LNCAP (cell line): ENCODE measurements at regions not wholly inside any gene's neighbourhood (a gene's known extent, or its start where the extent isn't known, plus 50 kb on each side); places are given as distances from the start of the nearest gene placed in this dataset.

ENCODE experiments used
- TF ChIP-seq, protein P1 (sequence below): fragments of 450-650 bp; IDR thresholded peaks from 2 replicates; pipeline ENCODE4 v1.5.1; 2017; ENCODE audit warnings: mild to moderate bottlenecking

DNA sequence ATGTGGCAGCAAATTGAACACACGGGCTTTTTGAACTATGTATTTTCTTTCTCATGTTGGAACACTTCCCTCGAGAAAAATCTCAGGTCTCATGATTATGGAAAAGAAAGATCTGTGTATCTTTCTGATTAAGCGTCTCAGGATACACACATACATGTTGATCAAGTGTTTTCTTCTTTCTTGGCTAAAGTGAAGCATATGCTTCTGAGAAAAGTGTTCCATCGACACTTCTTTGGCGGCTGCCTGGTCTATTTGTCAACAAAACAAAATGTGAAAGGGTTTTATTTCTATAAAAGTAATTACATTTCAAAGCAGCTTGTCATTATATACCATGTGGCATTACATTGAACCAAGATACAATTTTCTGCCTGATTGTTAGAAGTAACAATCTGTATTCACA, 157.5 kb downstream of the DLEU7 start:
- TF ChIP-seq, protein P1, sequence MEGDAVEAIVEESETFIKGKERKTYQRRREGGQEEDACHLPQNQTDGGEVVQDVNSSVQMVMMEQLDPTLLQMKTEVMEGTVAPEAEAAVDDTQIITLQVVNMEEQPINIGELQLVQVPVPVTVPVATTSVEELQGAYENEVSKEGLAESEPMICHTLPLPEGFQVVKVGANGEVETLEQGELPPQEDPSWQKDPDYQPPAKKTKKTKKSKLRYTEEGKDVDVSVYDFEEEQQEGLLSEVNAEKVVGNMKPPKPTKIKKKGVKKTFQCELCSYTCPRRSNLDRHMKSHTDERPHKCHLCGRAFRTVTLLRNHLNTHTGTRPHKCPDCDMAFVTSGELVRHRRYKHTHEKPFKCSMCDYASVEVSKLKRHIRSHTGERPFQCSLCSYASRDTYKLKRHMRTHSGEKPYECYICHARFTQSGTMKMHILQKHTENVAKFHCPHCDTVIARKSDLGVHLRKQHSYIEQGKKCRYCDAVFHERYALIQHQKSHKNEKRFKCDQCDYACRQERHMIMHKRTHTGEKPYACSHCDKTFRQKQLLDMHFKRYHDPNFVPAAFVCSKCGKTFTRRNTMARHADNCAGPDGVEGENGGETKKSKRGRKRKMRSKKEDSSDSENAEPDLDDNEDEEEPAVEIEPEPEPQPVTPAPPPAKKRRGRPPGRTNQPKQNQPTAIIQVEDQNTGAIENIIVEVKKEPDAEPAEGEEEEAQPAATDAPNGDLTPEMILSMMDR = no peak

DNA sequence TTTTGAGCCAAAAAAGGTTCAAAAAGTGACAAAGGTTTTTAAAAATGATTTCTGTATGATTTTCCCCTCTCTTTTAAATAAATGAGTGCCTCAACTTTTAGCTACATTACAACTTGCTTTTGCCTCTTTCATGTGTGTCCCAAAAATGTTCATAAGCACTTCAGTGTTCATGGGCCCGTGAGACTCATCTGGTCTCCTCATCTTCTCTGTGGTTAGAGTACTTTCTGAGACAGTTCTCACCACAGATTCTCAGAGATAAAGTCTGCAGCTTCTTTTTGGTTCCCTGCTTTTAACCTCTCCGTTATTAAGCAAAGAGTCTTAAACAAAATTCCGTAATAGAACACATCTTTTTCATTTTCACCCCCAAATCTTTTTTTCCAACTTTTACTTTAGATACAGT, 156.9 kb downstream of the DLEU7 start:
- TF ChIP-seq, protein P1 = no peak

DNA sequence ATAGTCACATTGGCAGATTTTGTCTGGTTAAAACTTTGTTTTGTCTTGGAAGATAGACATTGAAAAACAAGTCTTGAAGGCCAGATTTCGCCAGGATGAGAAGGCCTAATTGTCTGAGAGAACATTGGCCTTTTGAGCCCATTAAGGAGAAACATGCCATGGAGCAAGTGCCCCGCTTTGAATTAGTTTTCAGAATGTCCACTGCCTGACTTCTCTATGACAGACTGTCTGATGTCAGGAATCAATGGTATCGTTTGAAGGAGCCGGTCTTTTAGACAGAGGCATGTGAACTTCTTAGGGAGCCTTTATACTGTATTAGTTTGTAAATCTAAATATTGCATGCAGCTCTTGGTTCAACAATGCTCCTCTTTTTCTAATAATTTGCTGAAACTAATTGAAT, 155.9 kb downstream of the DLEU7 start:
- TF ChIP-seq, protein P1 = no peak

DNA sequence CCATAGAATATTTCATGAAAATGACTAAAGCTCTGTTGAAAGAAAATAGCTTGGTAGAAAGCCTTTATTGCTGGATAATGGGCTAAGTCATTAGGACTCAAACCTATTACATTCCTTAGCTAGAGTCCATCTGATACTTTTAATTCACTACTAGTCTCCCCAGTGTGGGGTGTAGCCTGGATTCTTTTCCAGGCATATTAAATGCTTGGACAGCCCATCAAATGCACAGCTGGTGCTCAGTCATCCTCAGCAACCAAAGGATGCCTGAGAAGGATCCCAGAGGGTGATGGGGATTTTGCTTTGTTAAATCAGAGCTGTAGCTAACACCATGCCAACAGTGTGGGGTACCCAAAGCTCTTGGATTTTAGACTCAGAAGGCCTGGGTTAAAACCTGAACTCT, 153.5 kb downstream of the DLEU7 start:
- TF ChIP-seq, protein P1 = no peak

DNA sequence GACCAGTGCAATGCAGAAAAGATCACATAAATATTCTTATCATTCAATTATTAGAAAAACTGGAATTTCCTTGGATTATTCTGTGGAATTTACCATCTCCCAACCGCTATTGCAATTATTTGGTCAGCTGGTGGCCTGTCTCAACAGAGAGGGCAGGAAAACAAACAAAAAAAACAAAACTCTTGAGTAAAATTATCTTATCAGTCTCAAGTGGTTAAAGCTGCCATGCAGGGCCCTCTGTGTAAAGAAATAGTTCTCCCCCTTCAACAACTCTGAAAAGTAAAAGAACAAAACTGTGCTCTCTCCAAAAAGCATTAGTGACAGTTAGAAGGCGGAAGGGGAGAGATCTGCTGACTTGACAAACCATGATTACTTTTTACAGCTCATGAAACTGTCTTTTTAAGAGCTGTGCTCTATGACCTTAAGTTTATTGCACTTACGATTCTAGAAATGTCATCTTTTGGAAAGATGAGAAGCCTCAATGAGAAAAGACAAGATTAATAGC, 152.3 kb downstream of the DLEU7 start:
- TF ChIP-seq, protein P1 = no peak

DNA sequence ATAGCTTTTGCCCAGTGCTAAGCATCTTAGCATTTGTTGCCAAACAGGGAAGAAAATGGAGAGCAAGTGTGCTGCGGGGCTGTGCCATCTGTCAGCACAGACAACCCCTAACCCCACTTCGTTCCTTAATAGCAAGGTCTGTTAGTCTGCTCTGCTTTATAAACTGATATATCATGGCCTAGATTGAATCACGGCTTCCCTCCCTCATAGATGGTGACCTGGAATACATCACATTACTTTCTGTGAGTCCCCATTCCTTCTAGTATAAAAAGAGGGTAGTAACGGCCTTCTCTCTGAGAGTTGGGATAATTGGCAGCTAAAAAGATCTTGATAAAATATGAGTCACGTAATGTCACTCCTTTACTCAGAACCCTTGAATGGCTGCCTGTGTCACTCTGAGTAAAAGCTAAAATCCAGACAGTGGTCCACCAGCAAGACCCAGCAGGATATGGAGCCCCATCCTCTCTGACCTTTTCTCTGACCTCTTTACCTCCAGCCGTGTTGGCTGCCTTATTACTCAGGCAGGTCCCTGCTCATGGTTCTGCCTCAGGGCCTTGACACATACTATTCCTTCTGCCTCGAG, 151.7 kb downstream of the DLEU7 start:
- TF ChIP-seq, protein P1 = no peak

DNA sequence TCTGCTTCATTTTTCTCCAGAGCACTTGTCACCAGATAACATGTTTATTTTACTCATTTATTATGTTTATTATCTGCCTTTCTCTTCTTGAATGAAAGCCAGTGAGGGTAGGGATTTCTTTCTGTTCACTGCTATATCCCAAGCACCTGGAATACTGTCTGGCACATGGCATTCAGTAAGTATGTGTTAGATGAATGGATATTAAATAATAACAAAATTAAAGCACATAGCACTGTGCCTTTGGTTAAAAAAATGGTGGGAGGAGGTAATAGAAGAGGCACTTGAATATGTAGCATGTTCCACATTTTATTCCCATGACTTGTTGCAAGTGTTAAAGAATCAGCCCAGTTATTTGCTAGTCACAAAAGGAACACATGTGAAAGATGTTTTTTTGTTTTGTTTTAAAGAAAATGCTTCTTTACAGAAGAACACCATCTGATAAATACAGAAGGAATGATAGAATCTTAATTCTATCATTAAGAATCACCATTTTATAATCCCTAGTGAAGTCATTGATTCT, 151.0 kb downstream of the DLEU7 start:
- TF ChIP-seq, protein P1 = no peak

DNA sequence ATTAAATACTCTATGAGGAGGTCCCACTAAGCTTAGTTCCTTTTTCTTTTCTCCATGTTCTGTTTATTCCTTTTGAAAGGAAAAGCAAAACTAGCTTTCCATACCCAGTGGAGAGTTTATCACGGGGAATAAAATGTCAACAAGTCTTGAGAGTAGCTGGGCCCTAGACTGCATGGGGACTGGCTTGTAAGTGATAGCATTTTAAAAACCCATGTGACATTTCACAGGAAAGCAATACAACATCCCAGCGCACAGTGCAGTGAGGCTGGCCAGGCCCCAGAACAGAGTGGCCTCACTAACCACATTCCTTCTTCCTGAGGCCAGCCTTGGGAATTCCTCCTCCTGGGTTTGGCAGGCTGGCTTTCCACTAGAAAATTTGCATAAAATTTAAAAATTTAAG, 149.8 kb downstream of the DLEU7 start:
- TF ChIP-seq, protein P1 = no peak
